Adrenal gland (tissue), 9 donors: ENCODE measurements at regions not wholly inside any gene's neighbourhood (a gene's known extent, or its start where the extent isn't known, plus 50 kb on each side); places are given as distances from the start of the nearest gene placed in this dataset.

Experiments
- DNase-seq, 7 donors: peaks; one replicate each; pipeline ENCODE4 v3.0.0-alpha.2; 2019 to 2020
- H3K27ac ChIP-seq, 5 donors: fragments of 200-600 bp; sonication (generic) in 4 of 5; 1 replicate in 3 of 5; 2 replicates in 2 of 5; pipeline versions ENCODE4 v1.5.1 to v1.8.0; 2016 to 2020; ENCODE audit warnings: mild to moderate bottlenecking in 1 of 5
- H3K27me3 ChIP-seq: fragments of 200-600 bp; 2 replicates; pipeline ENCODE4 v1.8.0; 2021
- H3K36me3 ChIP-seq, 2 donors: fragments of 200-600 bp; replicated peaks in 1 of 2; 1 replicate in 1 of 2; 2 replicates in 1 of 2; pipeline versions ENCODE4 v1.5.1 to v1.8.0; 2018 to 2022
- H3K4me1 ChIP-seq, 2 donors: fragments of 200-600 bp; replicated peaks in 1 of 2; 1 replicate in 1 of 2; 2 replicates in 1 of 2; pipeline versions ENCODE4 v1.5.1 to v1.8.0; 2018 to 2021
- H3K4me3 ChIP-seq, 4 donors: fragments of 200-600 bp; sonication (generic) in 3 of 4; one replicate each; pipeline ENCODE4 v1.5.1; 2016 to 2018
- H3K9me3 ChIP-seq, 3 donors: fragments of 200-600 bp; sonication (generic) in 1 of 3; replicated peaks in 1 of 3; 1 replicate in 2 of 3; 2 replicates in 1 of 3; pipeline versions ENCODE4 v1.5.1 to v1.8.0; 2016 to 2021
- CTCF ChIP-seq, 6 experiments: fragments of 450-650 bp in 4 of 6; fragments of 200-600 bp in 2 of 6; sonication (generic) in 1 of 6; IDR thresholded peaks; 1 replicate in 5 of 6; 2 replicates in 1 of 6; pipeline versions ENCODE4 v1.5.1 to v1.8.0; 2016 to 2021; ENCODE audit warnings: antibody characterized with exemption in 6 of 6, mild to moderate bottlenecking in 2 of 6, moderate library complexity in 1 of 6
- POLR2A ChIP-seq, 2 donors: fragments of 450-650 bp; IDR thresholded peaks; one replicate each; pipeline ENCODE4 v1.6.1; 2017; ENCODE audit warnings: antibody characterized with exemption in 2 of 2, mild to moderate bottlenecking in 2 of 2, moderate library complexity in 1 of 2
- WGBS, 4 donors: extraction: QIAGEN DNeasy Blood & Tissue Kit in 2 of 4; methylation state at CpG; one replicate each; pipeline versions ENCODE4 v1.1.5 to v1.1.7; 2013 to 2017; 5-methylcytosine and 5-hydroxymethylcytosine counted together
- intact Hi-C, 2 donors: fragments of 100-400 bp; cut with DNase I; formaldehyde crosslinking; loops; one replicate each; pipeline versions ENCODE4 v1.14.1 to v1.15.0; 2022 to 2023
- donor health status: healthy with polysubstance abuse.
- donor health status: Bipolar disorder and iron deficiency.
- donor health status: DM: yes; HTN: yes; CAD: no.
- donor health status: DM: no; HTN: no; CAD: no.
- donor health status: DM: no; HTN: no; CAD: no.

- H3K4me1 ChIP-seq: no peaks in the 10 kb centered on the region
- no peaks in the 10 kb centered on the region for H3K27me3 ChIP-seq
- H3K9me3 ChIP-seq: no peaks in the 10 kb centered on the region
- intact Hi-C loops: no loop called here
- no peak for TF ChIP-seq CTCF (IDR thresholded peaks at IDR 0.05)
- TF ChIP-seq POLR2A (IDR thresholded peaks at IDR 0.05): no peak
- no peak for DNase-seq
- WGBS, 4 donors: 52 to 67% (median 55%) methylated on average over 1 of the region's 1 CpG
- no peaks in the 10 kb centered on the region for H3K36me3 ChIP-seq
- H3K27ac ChIP-seq: no peak overlapping the region
- H3K4me3 ChIP-seq: no peak overlapping the region
Observed at GRCh38 chr2:136448432-136448831, 316.9 kb upstream of the THSD7B start.

- Histone ChIP-seq H3K4me1 (no peaks in the 10 kb centered on the region), H3K9me3 (no peaks in the 10 kb centered on the region), H3K4me3 (no peak overlapping the region), H3K36me3 (no peaks in the 10 kb centered on the region), H3K27me3 (no peaks in the 10 kb centered on the region), H3K27ac (no peak overlapping the region)
- intact Hi-C loops: no loop called here
- TF ChIP-seq CTCF (IDR thresholded peaks at IDR 0.05) (no peak), POLR2A (IDR thresholded peaks at IDR 0.05) (no peak)
- 77 to 88% (median 85%) methylated on average over 7 of the region's 7 CpGs for WGBS, 4 donors
- no peak for DNase-seq
Observed at GRCh38 chr2:136444323-136444722, 321.0 kb upstream of the THSD7B start.

- no peak for TF ChIP-seq POLR2A (IDR thresholded peaks at IDR 0.05)
- TF ChIP-seq CTCF (IDR thresholded peaks at IDR 0.05): no peak
- intact Hi-C loops: no loop called here
- Histone ChIP-seq H3K4me1 (no peaks in the 10 kb centered on the region), H3K36me3 (no peaks in the 10 kb centered on the region), H3K4me3 (no peak overlapping the region), H3K27ac (no peak overlapping the region), H3K9me3 (no peaks in the 10 kb centered on the region), H3K27me3 (no peaks in the 10 kb centered on the region)
- 56 to 72% (median 62%) methylated on average over 2 of the region's 2 CpGs for WGBS, 4 donors
- DNase-seq: no peak
Observed at GRCh38 chr2:136443661-136444060, 321.7 kb upstream of the THSD7B start.

GRCh38 chr2:136441979-136442714 lies 323.2 kb upstream of the THSD7B start:
- no peak overlapping the region for H3K27ac ChIP-seq
- H3K4me3 ChIP-seq: no peak overlapping the region
- no peaks in the 10 kb centered on the region for H3K4me1 ChIP-seq
- WGBS, 4 donors: 74 to 80% (median 78%) methylated on average over 8 to 9 of the region's 9 CpGs
- intact Hi-C loops: no loop called here
- no peak for DNase-seq
- no peaks in the 10 kb centered on the region for H3K27me3 ChIP-seq
- H3K9me3 ChIP-seq: no peaks in the 10 kb centered on the region
- H3K36me3 ChIP-seq: no peaks in the 10 kb centered on the region
- TF ChIP-seq CTCF (IDR thresholded peaks at IDR 0.05): no peak
- TF ChIP-seq POLR2A (IDR thresholded peaks at IDR 0.05): no peak
